ENCODE measurements at regions not wholly inside any gene's neighbourhood (a gene's known extent, or its start where the extent isn't known, plus 50 kb on each side); places are given as distances from the start of the nearest gene placed in this dataset.

- no peak overlapping the region for H2AFZ ChIP-seq (ENCODE audit: low read length)
- H3K27ac ChIP-seq (ENCODE audit: low read depth, low read length, poor library complexity, severe bottlenecking) = no peak overlapping the region
- no peaks in the 10 kb centered on the region for H4K20me1 ChIP-seq (ENCODE audit: insufficient read depth, low read length)
- H3K79me2 ChIP-seq (ENCODE audit: insufficient read depth, low read depth, low read length) = no peaks in the 10 kb centered on the region
- ChIA-PET CTCF (ENCODE audit: unreplicated experiment) (no interaction called here), POLR2A (no interaction called here)
- H3K9me3 ChIP-seq (ENCODE audit: low read length) = no peaks in the 10 kb centered on the region
- H3K36me3 ChIP-seq (ENCODE audit: insufficient read depth, low read length) = no peaks in the 10 kb centered on the region
- TF ChIP-seq EZH2phosphoT487 (IDR thresholded peaks at IDR 0.05; ENCODE audit: borderline replicate concordance, low read depth, low read length) (no peak), CTCF (conservative IDR thresholded peaks at IDR 0.05; ENCODE audit: low read length) (no peak)
- H3K4me3 ChIP-seq (ENCODE audit: low read depth, low read length, poor library complexity, severe bottlenecking) = no peak overlapping the region
- intact Hi-C loops (cut with micrococcal nuclease; ENCODE audit: unreplicated experiment) = loop anchor here (2.0 to 5.0 kb wide), 2 partner anchors 159 to 211 kb away; no protein-coding TSS in a partner anchor
- H3K4me1 ChIP-seq (ENCODE audit: insufficient read depth, low read length, poor library complexity, severe bottlenecking) = no peaks in the 10 kb centered on the region
- no peaks in the 10 kb centered on the region for H3K9me2 ChIP-seq (ENCODE audit: insufficient read depth, low read length)
- DNase-seq (ENCODE audit: low spot score) = no peak
- no peak overlapping the region for H3K4me2 ChIP-seq (ENCODE audit: low read length)
- BruUV-seq (replicated peaks) = no TSS peak
These were observed 63.4 kb upstream of the NEUROD1 start for GRCh38 chr2:181743723-181744031.

GRCh38 chr2:181745796-181746540 lies 65.7 kb upstream of the NEUROD1 start:
- Histone ChIP-seq H4K20me1 (ENCODE audit: insufficient read depth, low read length) (no peaks in the 10 kb centered on the region), H3K4me1 (ENCODE audit: insufficient read depth, low read length, poor library complexity, severe bottlenecking) (no peaks in the 10 kb centered on the region), H3K36me3 (ENCODE audit: insufficient read depth, low read length) (no peaks in the 10 kb centered on the region), H3K9me3 (ENCODE audit: low read length) (no peaks in the 10 kb centered on the region), H2AFZ (ENCODE audit: low read length) (no peak overlapping the region), H3K27ac (ENCODE audit: low read depth, low read length, poor library complexity, severe bottlenecking) (no peak overlapping the region), H3K9me2 (ENCODE audit: insufficient read depth, low read length) (no peaks in the 10 kb centered on the region), H3K79me2 (ENCODE audit: insufficient read depth, low read depth, low read length) (no peaks in the 10 kb centered on the region), H3K4me2 (ENCODE audit: low read length) (no peak overlapping the region), H3K4me3 (ENCODE audit: low read depth, low read length, poor library complexity, severe bottlenecking) (no peak overlapping the region)
- no TSS peak for BruUV-seq (replicated peaks)
- CTCF ChIA-PET (ENCODE audit: unreplicated experiment) = no interaction called here
- no peak for DNase-seq (ENCODE audit: low spot score)
- TF ChIP-seq CTCF (conservative IDR thresholded peaks at IDR 0.05; ENCODE audit: low read length) (no peak), EZH2phosphoT487 (IDR thresholded peaks at IDR 0.05; ENCODE audit: borderline replicate concordance, low read depth, low read length) (no peak)
- intact Hi-C loops (cut with micrococcal nuclease; ENCODE audit: unreplicated experiment) = no loop called here
- POLR2A ChIA-PET = no interaction called here

- no peak for DNase-seq (ENCODE audit: low spot score)
- Histone ChIP-seq H2AFZ (ENCODE audit: low read length) (no peak overlapping the region), H3K36me3 (ENCODE audit: insufficient read depth, low read length) (no peaks in the 10 kb centered on the region), H3K27ac (ENCODE audit: low read depth, low read length, poor library complexity, severe bottlenecking) (no peak overlapping the region), H3K9me3 (ENCODE audit: low read length) (no peaks in the 10 kb centered on the region), H3K9me2 (ENCODE audit: insufficient read depth, low read length) (no peaks in the 10 kb centered on the region), H3K79me2 (ENCODE audit: insufficient read depth, low read depth, low read length) (no peaks in the 10 kb centered on the region), H3K4me1 (ENCODE audit: insufficient read depth, low read length, poor library complexity, severe bottlenecking) (no peaks in the 10 kb centered on the region), H3K4me3 (ENCODE audit: low read depth, low read length, poor library complexity, severe bottlenecking) (no peak overlapping the region), H3K4me2 (ENCODE audit: low read length) (no peak overlapping the region), H4K20me1 (ENCODE audit: insufficient read depth, low read length) (no peaks in the 10 kb centered on the region)
- ChIA-PET CTCF (ENCODE audit: unreplicated experiment) (no interaction called here), POLR2A (interaction anchor here (0.6 to 1.0 kb wide), 3 partner anchors 25 to 455 kb away, joined by 3 to 4 read pairs (median 3); no protein-coding TSS in a partner anchor)
- BruUV-seq (replicated peaks) = no TSS peak
- intact Hi-C loops (cut with micrococcal nuclease; ENCODE audit: unreplicated experiment) = no loop called here
- TF ChIP-seq CTCF (conservative IDR thresholded peaks at IDR 0.05; ENCODE audit: low read length) = no peak
- no peak for TF ChIP-seq EZH2phosphoT487 (IDR thresholded peaks at IDR 0.05; ENCODE audit: borderline replicate concordance, low read depth, low read length)
These were observed 66.5 kb upstream of the NEUROD1 start for GRCh38 chr2:181746844-181747243.

Measured in OCI-LY7 (cell line).